Activated CD8-positive, alpha-beta T cell treated with anti-CD3 and anti-CD28 coated beads, Interleukin-2, amount 10 ng/mL, durations not matched to agents 7 days and 5 days (primary cell): ENCODE measurements at regions not wholly inside any gene's neighbourhood (a gene's known extent, or its start where the extent isn't known, plus 50 kb on each side); places are given as distances from the start of the nearest gene placed in this dataset.

ENCODE experiments used
- ATAC-seq: fragments of 150-1000 bp; cut with Tn5 transposase; one replicate; pipeline ENCODE4 v1.10.0; 2021; ENCODE audit warnings: moderate library complexity
- CTCF ChIA-PET: fragments of 350-600 bp; sonication (Branson Sonifier 250); formaldehyde crosslinking; loops from one replicate; lab custom pipeline; 2021; ENCODE audit warnings: antibody characterized with exemption; lab: Charles Lee
- POLR2A ChIA-PET: fragments of 350-600 bp; sonication (Branson Sonifier 250); formaldehyde crosslinking; loops from one replicate; lab custom pipeline; 2021; ENCODE audit warnings: antibody characterized with exemption; lab: Charles Lee
- DNase-seq: peaks from one replicate; pipeline ENCODE4 v3.0.0-alpha.2; 2020
- H3K27ac Mint-ChIP-seq: one replicate; pipeline ENCODE4 v1.8.0; 2021; ENCODE audit warnings: mild to moderate bottlenecking, mixed read lengths
- H3K27me3 Mint-ChIP-seq: one replicate; pipeline ENCODE4 v1.8.0; 2021; ENCODE audit warnings: low read depth, mixed read lengths
- H3K36me3 Mint-ChIP-seq: one replicate; pipeline ENCODE4 v1.8.0; 2021; ENCODE audit warnings: low read depth, mixed read lengths
- H3K4me1 Mint-ChIP-seq: one replicate; pipeline ENCODE4 v1.8.0; 2021; ENCODE audit warnings: low read depth, mixed read lengths
- H3K4me3 Mint-ChIP-seq: one replicate; pipeline ENCODE4 v1.8.0; 2021; ENCODE audit warnings: mild to moderate bottlenecking, mixed read lengths
- H3K9me3 Mint-ChIP-seq: one replicate; pipeline ENCODE4 v1.8.0; 2022; ENCODE audit warnings: mixed read lengths; ENCODE audit not compliant: insufficient read depth

DNA sequence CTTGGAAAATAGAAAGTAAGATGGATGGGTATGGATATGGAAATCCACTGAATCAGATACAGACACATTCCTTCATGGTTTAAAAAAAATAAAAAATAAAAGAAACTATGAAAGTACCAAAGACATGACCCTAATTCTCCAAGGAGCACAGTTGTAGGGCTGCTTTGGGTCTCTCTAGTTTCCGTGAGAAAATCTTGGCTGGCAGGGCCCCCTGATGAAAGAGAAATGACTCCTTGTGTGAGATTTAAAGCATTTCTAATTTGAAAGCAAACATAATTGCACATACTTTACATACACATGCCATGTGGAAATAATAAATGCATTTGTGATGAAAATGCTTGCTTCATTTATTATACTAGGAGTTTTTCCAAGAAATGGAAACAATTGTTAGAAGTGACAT is 593.9 kb upstream of the BTBD3 start:
- H3K9me3 Mint-ChIP-seq: peaks cover 9% of the 10 kb centered on the region
- H3K36me3 Mint-ChIP-seq: no peaks in the 10 kb centered on the region
- no peaks in the 10 kb centered on the region for H3K4me1 Mint-ChIP-seq
- CTCF ChIA-PET: no interaction called here
- no peak overlapping the region for H3K4me3 Mint-ChIP-seq
- DNase-seq: no peak
- POLR2A ChIA-PET: no interaction called here
- H3K27me3 Mint-ChIP-seq: no peaks in the 10 kb centered on the region
- ATAC-seq: no peak
- H3K27ac Mint-ChIP-seq: no peak overlapping the region

DNA sequence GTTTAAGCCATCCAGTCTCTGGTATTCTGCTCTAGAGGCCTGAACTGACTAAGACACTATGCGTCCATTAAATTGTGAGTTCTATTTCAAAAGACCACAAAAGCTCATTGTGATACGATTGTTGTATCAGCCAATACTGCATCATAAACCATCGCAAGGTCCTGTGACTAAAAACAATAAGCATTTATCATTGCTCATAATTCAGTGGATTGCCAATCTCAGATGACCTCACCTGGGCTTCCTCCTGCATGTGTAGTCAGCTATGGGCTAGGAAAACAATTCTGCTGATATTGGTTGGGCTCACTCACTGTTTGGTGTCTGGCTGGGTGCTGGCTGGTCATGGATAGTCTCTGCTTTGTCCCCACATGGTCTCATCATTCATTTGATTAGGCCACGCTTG is 592.7 kb upstream of the BTBD3 start:
- H3K4me3 Mint-ChIP-seq: no peak overlapping the region
- no peaks in the 10 kb centered on the region for H3K4me1 Mint-ChIP-seq
- H3K9me3 Mint-ChIP-seq: peaks cover 9% of the 10 kb centered on the region
- no peaks in the 10 kb centered on the region for H3K27me3 Mint-ChIP-seq
- no peak for ATAC-seq
- H3K36me3 Mint-ChIP-seq: no peaks in the 10 kb centered on the region
- DNase-seq: no peak
- no peak overlapping the region for H3K27ac Mint-ChIP-seq
- ChIA-PET POLR2A (no interaction called here), CTCF (no interaction called here)

DNA sequence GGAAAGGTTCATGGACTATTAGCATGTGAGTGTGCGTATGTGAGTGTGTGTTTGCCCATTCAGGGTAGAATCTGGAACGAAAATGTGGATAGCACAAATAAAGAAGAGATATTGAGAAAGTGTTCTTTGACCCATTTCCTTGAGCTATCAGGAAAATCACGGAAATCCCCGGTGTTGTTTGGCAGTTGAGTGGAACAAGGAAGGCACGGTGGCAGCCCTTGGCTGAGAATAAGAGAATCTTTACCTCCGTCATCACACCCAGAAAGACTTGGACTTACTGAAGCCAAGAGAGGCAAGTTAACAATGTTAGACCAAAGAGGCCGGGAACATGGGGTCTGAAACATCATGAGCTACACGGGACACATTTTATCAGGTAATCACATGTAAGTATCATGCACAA is 588.9 kb upstream of the BTBD3 start:
- ATAC-seq (no peak), DNase-seq (no peak)
- Mint-ChIP-seq H3K9me3 (no peaks in the 10 kb centered on the region), H3K4me1 (no peaks in the 10 kb centered on the region), H3K36me3 (no peaks in the 10 kb centered on the region), H3K4me3 (no peak overlapping the region), H3K27me3 (no peaks in the 10 kb centered on the region), H3K27ac (no peak overlapping the region)
- POLR2A ChIA-PET: no interaction called here
- CTCF ChIA-PET: no interaction called here

DNA sequence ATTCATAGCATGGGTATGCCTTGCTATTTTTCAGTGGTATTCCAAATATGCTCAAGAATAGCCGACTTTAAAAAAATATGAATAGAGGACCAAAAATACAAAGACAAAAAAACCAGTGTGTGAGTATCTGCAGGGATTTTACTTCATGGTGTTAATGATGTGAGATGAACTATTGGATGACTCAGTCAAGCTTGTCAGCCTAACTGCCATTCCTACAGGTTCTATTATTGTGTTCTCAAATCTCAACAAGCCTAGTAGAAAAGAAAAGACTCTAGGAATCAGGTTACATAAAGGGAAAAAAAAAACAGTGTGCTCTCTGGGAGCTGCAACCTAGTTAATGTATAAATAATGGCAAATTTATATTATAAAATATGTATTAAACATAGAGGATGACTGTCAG is 588.4 kb upstream of the BTBD3 start:
- H3K36me3 Mint-ChIP-seq: no peaks in the 10 kb centered on the region
- H3K4me1 Mint-ChIP-seq: no peaks in the 10 kb centered on the region
- H3K27me3 Mint-ChIP-seq: no peaks in the 10 kb centered on the region
- H3K9me3 Mint-ChIP-seq: no peaks in the 10 kb centered on the region
- H3K27ac Mint-ChIP-seq: no peak overlapping the region
- no peak for DNase-seq
- ChIA-PET CTCF (no interaction called here), POLR2A (no interaction called here)
- no peak for ATAC-seq
- no peak overlapping the region for H3K4me3 Mint-ChIP-seq

DNA sequence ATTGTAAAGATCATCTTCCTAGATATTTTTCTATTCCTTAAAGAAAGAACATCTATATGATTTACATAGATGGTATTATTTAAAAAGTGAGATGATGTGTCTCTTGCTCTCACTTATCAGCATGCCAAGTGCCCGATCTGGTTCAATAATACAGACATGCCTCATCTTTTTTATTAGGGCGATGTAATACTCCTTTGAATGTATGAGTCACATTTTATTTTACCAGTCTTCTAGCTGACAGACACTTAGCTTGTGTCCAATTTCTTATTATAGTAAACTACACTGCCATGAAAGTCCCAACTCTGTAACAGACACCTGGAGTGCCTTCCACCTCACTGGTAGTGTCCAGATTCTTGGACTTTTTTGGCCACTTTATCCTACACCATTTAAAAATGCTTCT is 586.6 kb upstream of the BTBD3 start:
- Mint-ChIP-seq H3K4me3 (no peak overlapping the region), H3K27ac (no peak overlapping the region), H3K9me3 (no peaks in the 10 kb centered on the region), H3K4me1 (no peaks in the 10 kb centered on the region), H3K36me3 (no peaks in the 10 kb centered on the region), H3K27me3 (no peaks in the 10 kb centered on the region)
- ATAC-seq (no peak), DNase-seq (no peak)
- CTCF ChIA-PET: no interaction called here
- POLR2A ChIA-PET: no interaction called here

DNA sequence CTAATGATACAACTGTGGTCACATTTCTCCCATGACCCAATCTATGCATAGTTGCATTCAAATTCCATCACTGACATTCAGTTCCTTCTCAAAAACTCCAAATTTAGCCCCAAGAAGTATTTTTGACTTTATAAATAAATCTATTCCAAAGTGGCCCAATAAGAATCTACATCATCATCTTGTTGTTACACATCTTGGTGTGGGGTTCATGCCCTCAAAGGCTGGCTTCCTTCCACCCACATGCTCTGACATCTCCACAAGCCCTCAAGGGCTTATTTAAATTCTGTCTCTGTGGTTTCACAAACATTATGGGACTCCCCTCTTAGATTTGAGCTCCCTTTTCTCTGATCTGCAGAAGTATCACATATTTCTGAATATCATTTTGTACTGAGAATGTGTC is 585.3 kb upstream of the BTBD3 start:
- POLR2A ChIA-PET: no interaction called here
- Mint-ChIP-seq H3K4me1 (no peaks in the 10 kb centered on the region), H3K27ac (no peak overlapping the region), H3K27me3 (no peaks in the 10 kb centered on the region), H3K4me3 (no peak overlapping the region), H3K36me3 (no peaks in the 10 kb centered on the region), H3K9me3 (no peaks in the 10 kb centered on the region)
- CTCF ChIA-PET: no interaction called here
- ATAC-seq (no peak), DNase-seq (no peak)

DNA sequence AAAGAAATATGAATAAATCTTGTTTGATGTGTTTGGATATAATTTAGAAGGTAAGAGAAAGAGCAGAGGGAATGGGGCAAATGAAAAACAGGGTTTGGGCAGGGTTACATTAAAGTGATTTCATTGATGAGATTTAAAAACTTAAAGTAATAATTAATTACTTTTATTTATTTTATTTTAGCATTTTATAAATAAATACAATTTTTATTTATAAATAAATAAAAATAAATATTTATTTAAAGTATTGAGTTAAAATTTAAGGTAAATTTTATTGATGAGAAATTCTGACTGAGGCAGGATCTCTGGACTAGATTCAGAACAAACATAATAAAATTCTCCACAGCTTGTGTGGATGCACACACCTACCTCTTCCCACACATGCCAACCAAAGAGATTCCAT is 584.1 kb upstream of the BTBD3 start:
- no peak for ATAC-seq
- CTCF ChIA-PET: no interaction called here
- POLR2A ChIA-PET: no interaction called here
- Mint-ChIP-seq H3K27me3 (no peaks in the 10 kb centered on the region), H3K36me3 (no peaks in the 10 kb centered on the region), H3K4me3 (no peak overlapping the region), H3K27ac (no peak overlapping the region), H3K4me1 (no peaks in the 10 kb centered on the region), H3K9me3 (no peaks in the 10 kb centered on the region)
- no peak for DNase-seq

DNA sequence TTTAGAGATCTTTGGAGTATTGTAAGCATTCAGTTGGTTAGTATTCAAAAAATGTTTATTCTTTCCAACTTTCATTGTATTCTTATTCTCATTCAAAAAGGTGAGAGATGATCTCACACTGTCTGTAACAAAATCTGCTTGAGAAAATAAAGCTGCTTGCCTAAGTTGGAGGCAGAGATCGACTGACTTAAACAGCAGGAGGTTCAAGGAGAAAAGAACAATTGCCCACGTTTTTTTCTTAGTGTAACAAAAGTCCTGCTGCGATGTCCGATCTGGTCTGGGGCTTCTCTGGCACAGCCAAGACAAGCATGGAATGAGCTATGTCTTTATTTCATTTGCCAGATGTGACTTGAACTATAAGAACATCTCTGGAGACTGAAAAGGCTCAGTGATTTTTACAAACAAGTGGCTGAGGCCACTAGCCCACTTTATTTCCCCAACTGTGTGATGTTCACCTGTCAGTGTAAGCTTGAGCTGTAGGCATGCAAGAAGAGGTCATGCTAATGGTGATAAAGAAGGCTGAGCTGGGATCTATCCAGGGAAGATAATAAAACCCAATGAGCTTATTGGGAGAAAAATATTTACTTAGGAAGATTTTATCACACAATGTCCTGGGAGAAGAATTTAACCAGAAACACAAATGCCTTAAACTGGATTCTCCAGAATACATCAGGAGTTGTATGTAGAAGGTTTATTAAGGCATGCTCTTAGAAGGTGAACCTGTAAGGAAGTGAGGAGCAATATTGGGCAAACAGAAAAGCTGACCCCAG is 580.1 kb upstream of the BTBD3 start:
- no peak for DNase-seq
- no peaks in the 10 kb centered on the region for H3K9me3 Mint-ChIP-seq
- CTCF ChIA-PET: no interaction called here
- ATAC-seq: no peak
- no peaks in the 10 kb centered on the region for H3K36me3 Mint-ChIP-seq
- POLR2A ChIA-PET: no interaction called here
- no peak overlapping the region for H3K4me3 Mint-ChIP-seq
- no peaks in the 10 kb centered on the region for H3K4me1 Mint-ChIP-seq
- no peak overlapping the region for H3K27ac Mint-ChIP-seq
- H3K27me3 Mint-ChIP-seq: no peaks in the 10 kb centered on the region

DNA sequence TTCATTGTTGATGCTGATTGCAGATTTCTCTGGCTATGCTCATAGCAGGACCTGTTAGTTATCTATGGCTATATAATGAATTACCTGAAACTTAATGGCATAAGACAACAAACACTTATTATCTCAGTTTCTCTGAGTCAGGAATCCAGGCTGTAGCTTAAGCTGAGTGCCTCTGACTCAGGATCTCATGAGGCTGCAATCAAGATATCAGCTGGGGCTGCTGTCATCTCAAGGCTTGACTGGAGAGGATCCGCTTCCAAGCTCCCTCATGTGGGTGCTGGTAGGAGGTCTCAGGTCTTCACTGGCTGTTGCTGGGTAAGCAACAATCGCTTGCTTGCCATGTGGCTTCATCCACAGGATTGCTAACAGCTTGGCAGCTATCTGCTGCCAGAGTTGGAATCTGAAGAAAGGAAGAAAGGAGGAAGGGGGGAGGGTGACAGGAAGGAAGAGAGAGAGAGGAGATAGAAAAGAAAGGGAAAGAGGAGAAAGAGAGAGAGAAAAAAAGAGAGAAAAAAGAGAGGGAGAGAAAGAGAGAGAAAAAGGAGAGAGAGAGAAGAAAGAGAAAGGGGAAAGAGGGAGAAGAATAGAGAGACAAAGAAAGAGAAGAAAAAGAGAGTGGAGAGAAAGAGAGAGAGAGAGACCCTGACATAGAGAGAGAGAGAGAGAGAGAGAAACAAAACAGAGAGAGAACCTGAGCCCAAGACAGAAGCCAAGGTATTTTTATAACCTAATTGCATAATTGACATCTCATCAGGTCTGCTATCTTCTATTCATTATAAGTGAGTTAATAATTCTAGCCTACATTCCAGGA is 579.0 kb upstream of the BTBD3 start:
- POLR2A ChIA-PET: no interaction called here
- H3K27me3 Mint-ChIP-seq: no peaks in the 10 kb centered on the region
- H3K4me1 Mint-ChIP-seq: no peaks in the 10 kb centered on the region
- H3K27ac Mint-ChIP-seq: no peak overlapping the region
- H3K4me3 Mint-ChIP-seq: no peak overlapping the region
- no peak for DNase-seq
- CTCF ChIA-PET: no interaction called here
- no peaks in the 10 kb centered on the region for H3K9me3 Mint-ChIP-seq
- ATAC-seq: no peak
- no peaks in the 10 kb centered on the region for H3K36me3 Mint-ChIP-seq

DNA sequence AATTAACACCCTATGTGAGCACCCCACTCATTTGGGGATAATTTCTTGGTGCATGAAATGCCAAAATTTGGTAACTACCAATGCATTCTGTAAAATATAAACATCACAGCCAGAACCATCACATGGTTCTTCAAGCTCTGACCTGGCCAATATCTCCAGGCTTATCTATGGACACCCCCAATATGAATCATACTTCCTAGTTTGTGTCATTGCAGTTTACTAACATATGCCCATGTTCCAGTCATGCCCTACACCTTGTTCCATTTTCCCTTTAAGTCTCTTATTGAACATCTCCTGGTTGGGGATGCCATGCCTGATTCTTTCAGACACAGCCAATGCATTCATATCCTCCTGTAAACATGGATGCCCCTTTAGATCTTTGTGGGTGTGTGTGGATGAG is 572.8 kb upstream of the BTBD3 start:
- H3K27ac Mint-ChIP-seq: no peak overlapping the region
- no peaks in the 10 kb centered on the region for H3K27me3 Mint-ChIP-seq
- DNase-seq (no peak), ATAC-seq (no peak)
- ChIA-PET POLR2A (no interaction called here), CTCF (no interaction called here)
- H3K9me3 Mint-ChIP-seq: peaks cover 10% of the 10 kb centered on the region
- no peaks in the 10 kb centered on the region for H3K36me3 Mint-ChIP-seq
- H3K4me1 Mint-ChIP-seq: no peaks in the 10 kb centered on the region
- no peak overlapping the region for H3K4me3 Mint-ChIP-seq

DNA sequence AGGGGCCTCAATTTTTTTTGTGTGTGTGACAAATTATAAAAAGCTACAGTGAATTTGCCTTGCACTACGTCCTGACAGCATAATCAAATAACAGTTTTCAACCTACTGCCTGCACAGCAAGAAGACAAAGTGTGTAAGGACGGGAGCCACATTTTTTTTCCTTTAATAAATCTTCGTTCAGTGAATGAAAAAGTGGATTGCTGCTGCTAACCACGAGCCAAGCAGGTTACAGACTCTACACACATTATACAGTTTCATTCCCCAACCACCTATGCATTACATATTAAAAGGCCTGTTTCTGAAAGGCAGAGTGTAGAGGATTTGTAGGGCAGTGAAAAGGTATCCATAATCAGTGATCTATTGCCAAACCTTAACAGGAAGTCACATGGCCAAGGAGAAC is 570.0 kb upstream of the BTBD3 start:
- DNase-seq (no peak), ATAC-seq (no peak)
- no peaks in the 10 kb centered on the region for H3K27me3 Mint-ChIP-seq
- POLR2A ChIA-PET: no interaction called here
- no peaks in the 10 kb centered on the region for H3K36me3 Mint-ChIP-seq
- no peak overlapping the region for H3K27ac Mint-ChIP-seq
- CTCF ChIA-PET: no interaction called here
- H3K4me3 Mint-ChIP-seq: no peak overlapping the region
- H3K9me3 Mint-ChIP-seq: peaks cover 10% of the 10 kb centered on the region
- no peaks in the 10 kb centered on the region for H3K4me1 Mint-ChIP-seq

DNA sequence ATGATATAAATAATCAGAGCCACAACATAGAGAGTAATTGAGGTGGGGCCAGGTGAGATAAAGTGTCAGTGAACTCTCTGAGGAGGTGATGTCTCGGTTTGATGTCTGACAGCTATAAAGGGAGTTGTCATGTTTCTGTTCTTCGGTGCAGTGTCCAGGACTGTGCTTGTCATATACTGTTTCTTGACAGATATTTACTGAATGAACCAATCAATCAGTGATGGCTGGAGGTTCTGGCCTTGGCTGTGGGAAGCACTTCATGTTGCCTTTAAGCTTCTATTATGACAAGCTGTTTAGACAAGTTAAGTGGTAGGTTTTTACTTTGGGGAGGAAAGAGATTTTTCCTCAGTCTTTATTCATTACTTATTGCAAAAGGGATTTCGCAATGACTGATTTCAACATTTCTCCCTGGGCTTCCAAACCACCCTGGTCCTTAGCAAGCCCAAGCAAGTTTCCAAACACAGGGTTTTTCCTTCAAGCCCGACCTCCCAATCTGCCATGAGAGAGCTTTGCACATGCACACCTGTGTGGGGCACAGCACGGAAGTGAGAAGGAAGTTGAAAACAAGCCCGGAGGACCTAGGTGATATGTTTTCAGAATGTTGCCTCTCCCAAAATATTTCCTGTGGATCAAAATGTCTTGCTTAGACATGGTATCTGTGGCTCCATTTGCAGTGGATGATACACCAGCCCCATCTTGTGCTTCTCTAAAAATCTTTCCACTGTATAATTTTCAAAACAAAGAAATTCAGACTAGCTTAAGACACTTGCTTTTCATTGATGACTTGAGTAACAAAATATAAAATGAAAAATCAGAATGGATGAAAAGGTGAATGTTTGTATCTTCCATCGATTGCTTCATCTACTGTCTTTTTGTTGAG is 567.3 kb upstream of the BTBD3 start:
- peaks cover 10% of the 10 kb centered on the region for H3K9me3 Mint-ChIP-seq
- no peaks in the 10 kb centered on the region for H3K4me1 Mint-ChIP-seq
- H3K4me3 Mint-ChIP-seq: no peak overlapping the region
- DNase-seq: no peak
- no peak overlapping the region for H3K27ac Mint-ChIP-seq
- ATAC-seq: no peak
- CTCF ChIA-PET: no interaction called here
- POLR2A ChIA-PET: no interaction called here
- H3K36me3 Mint-ChIP-seq: no peaks in the 10 kb centered on the region
- no peaks in the 10 kb centered on the region for H3K27me3 Mint-ChIP-seq
